HepG2 (cell line): ENCODE measurements at regions not wholly inside any gene's neighbourhood (a gene's known extent, or its start where the extent isn't known, plus 50 kb on each side); places are given as distances from the start of the nearest gene placed in this dataset.

Experiments used
- ATAC-seq: fragments of 200-7000 bp; cut with Tn5 transposase; 3 replicates; pipeline ENCODE4 v1.9.1; 2020; ENCODE audit warnings: mild to moderate bottlenecking, moderate library complexity
- BruUV-seq: library from RNA; stranded (reverse); fragments of 400-500 nt; replicated peaks from 2 replicates; lab custom pipeline; 2021; lab: Mats Ljungman, UMichigan
- CTCF ChIA-PET: fragments of 300-600 bp; formaldehyde crosslinking; extraction: SDS; loops from one replicate; lab custom pipeline; 2021; ENCODE audit warnings: low total read pairs, inconsistent platforms, low intra/inter-chr PET ratio; lab: Yijun Ruan, JAX
- POLR2A ChIA-PET: fragments of 350-600 bp; sonication (Branson Sonifier 250); formaldehyde crosslinking; loops from one replicate; lab custom pipeline; 2020; ENCODE audit warnings: antibody characterized with exemption, inconsistent platforms; lab: Yijun Ruan, JAX
- DNase-seq: peaks from one replicate; pipeline ENCODE4 v3.0.0-alpha.2; 2015; ENCODE audit warnings: low spot score
- FAIRE-seq: peaks from 3 replicates; lab custom pipeline; 2011; peaks lifted over from hg19 to GRCh38; lab: Jason Lieb, UNC
- H2AFZ ChIP-seq: one replicate; pipeline ENCODE4 v1.6.1; 2011; ENCODE audit warnings: low read length, inconsistent platforms
- H3K27ac ChIP-seq: fragments of 300-600 bp; 3 replicates; pipeline ENCODE4 v1.8.0; 2011; ENCODE audit warnings: mixed run types, mild to moderate bottlenecking, mixed read lengths, low read length, inconsistent platforms; ENCODE audit not compliant: insufficient read depth; ENCODE audit errors: extremely low read length
- H3K27me3 ChIP-seq, 2 experiments: fragments of 200-600 bp in 1 of 2; 2 replicates in 1 of 2; 3 replicates in 1 of 2; pipeline versions ENCODE4 v1.6.0 to v1.8.0; 2011; ENCODE audit warnings: low read length in 2 of 2, mild to moderate bottlenecking in 2 of 2, moderate library complexity in 2 of 2, inconsistent platforms in 1 of 2; ENCODE audit not compliant: insufficient read depth in 2 of 2, control insufficient read depth in 1 of 2
- H3K36me3 ChIP-seq, 2 experiments: fragments of 200-600 bp in 1 of 2; replicated peaks in 1 of 2; 2 replicates in 1 of 2; 3 replicates in 1 of 2; pipeline versions ENCODE4 v1.5.1 to v1.8.0; 2011; ENCODE audit warnings: low read length in 2 of 2, inconsistent platforms in 1 of 2; ENCODE audit not compliant: insufficient read depth in 2 of 2, control insufficient read depth in 1 of 2
- H3K4me1 ChIP-seq: 2 replicates; pipeline ENCODE4 v1.5.1; 2012; ENCODE audit warnings: low read length, inconsistent platforms; ENCODE audit not compliant: insufficient read depth
- H3K4me2 ChIP-seq: 2 replicates; pipeline ENCODE4 v1.6.0; 2011; ENCODE audit warnings: low read depth, low read length, inconsistent platforms
- H3K4me3 ChIP-seq, 3 experiments: fragments of 200-600 bp in 1 of 3; sonication (generic), shearing (Covaris generic) in 1 of 3; replicated peaks in 1 of 3; 2 replicates each; pipeline ENCODE4 v1.5.1; 2011 to 2016; ENCODE audit warnings: low read length in 3 of 3, inconsistent platforms in 2 of 3, low read depth in 2 of 3, mild to moderate bottlenecking in 2 of 3, control low read depth in 1 of 3, mixed read lengths in 1 of 3; ENCODE audit not compliant: insufficient read depth in 1 of 3
- H3K79me2 ChIP-seq: one replicate; pipeline ENCODE4 v1.6.1; 2011; ENCODE audit warnings: low read length, inconsistent platforms; ENCODE audit not compliant: insufficient read depth
- H3K9ac ChIP-seq: 2 replicates; pipeline ENCODE4 v1.6.0; 2011; ENCODE audit warnings: mild to moderate bottlenecking, low read depth, low read length, inconsistent platforms; ENCODE audit not compliant: insufficient read depth
- H3K9me3 ChIP-seq: 2 replicates; pipeline ENCODE4 v1.5.1; 2012; ENCODE audit warnings: mild to moderate bottlenecking, low read length
- H4K20me1 ChIP-seq: 2 replicates; pipeline ENCODE4 v1.6.0; 2011; ENCODE audit warnings: inconsistent platforms, mild to moderate bottlenecking, low read length, moderate library complexity; ENCODE audit not compliant: insufficient read depth
- DNMT1 ChIP-seq: sonication (generic); formaldehyde crosslinking; IDR thresholded peaks from 2 replicates; pipeline ENCODE4 v1.5.1; 2020; ENCODE audit warnings: mild to moderate bottlenecking, missing genetic modification reagents
- LCORL ChIP-seq, 2 experiments: fragments of 450-650 bp in 1 of 2; sonication (generic) in 1 of 2; formaldehyde crosslinking in 1 of 2; IDR thresholded peaks; 2 replicates each; pipeline versions ENCODE4 v1.5.0 to v1.6.1; 2017 to 2020; ENCODE audit warnings: antibody characterized with exemption in 1 of 2, missing genetic modification reagents in 1 of 2
- MAFF ChIP-seq: IDR thresholded peaks from 2 replicates; pipeline ENCODE4 v1.6.1; 2011; ENCODE audit warnings: low read depth, low read length, improper control_type of control experiment
- MEF2D ChIP-seq: sonication (generic); formaldehyde crosslinking; IDR thresholded peaks from 2 replicates; pipeline ENCODE4 v1.5.1; 2020; ENCODE audit warnings: mild to moderate bottlenecking, missing genetic modification reagents
- MLX ChIP-seq: IDR thresholded peaks from 2 replicates; pipeline ENCODE4 v1.6.1; 2016
- POLR2A ChIP-seq, 2 experiments: IDR thresholded peaks; 2 replicates each; pipeline ENCODE4 v1.6.1; 2011; ENCODE audit warnings: low read depth in 2 of 2, low read length in 2 of 2, mild to moderate bottlenecking in 1 of 2, moderate library complexity in 1 of 2; ENCODE audit not compliant: insufficient read depth in 1 of 2
- SIX4 ChIP-seq: sonication (generic); formaldehyde crosslinking; IDR thresholded peaks from 2 replicates; pipeline ENCODE4 v1.4.0; 2020; ENCODE audit warnings: missing genetic modification reagents
- SNAPC5 ChIP-seq: sonication (generic); formaldehyde crosslinking; IDR thresholded peaks from 2 replicates; pipeline ENCODE4 v1.8.1; 2023; ENCODE audit warnings: mild to moderate bottlenecking, missing genetic modification reagents, borderline replicate concordance
- SOX5 ChIP-seq: IDR thresholded peaks from 2 replicates; pipeline ENCODE4 v1.6.1; 2016; ENCODE audit warnings: borderline replicate concordance
- TIGD3 ChIP-seq: sonication (generic); formaldehyde crosslinking; IDR thresholded peaks from 2 replicates; pipeline ENCODE4 v1.5.1; 2020; ENCODE audit warnings: mild to moderate bottlenecking, missing genetic modification reagents, borderline replicate concordance
- U2AF1 ChIP-seq: fragments of 200-400 bp; formaldehyde crosslinking; optimal IDR thresholded peaks from 2 replicates; pipeline ENCODE3; 2017; ENCODE audit warnings: mild to moderate bottlenecking, low read depth, low read length
- ZFP37 ChIP-seq: sonication (generic); formaldehyde crosslinking; IDR thresholded peaks from 2 replicates; pipeline ENCODE4 v1.4.0; 2020; ENCODE audit warnings: missing genetic modification reagents, borderline replicate concordance
- ZFP91 ChIP-seq: sonication (generic); formaldehyde crosslinking; IDR thresholded peaks from 2 replicates; pipeline ENCODE4 v1.9.0; 2022; ENCODE audit warnings: missing genetic modification reagents, mild to moderate bottlenecking, borderline replicate concordance
- ZNF292 ChIP-seq: sonication (generic); formaldehyde crosslinking; IDR thresholded peaks from 2 replicates; pipeline ENCODE4 v1.8.1; 2022; ENCODE audit warnings: mild to moderate bottlenecking, low read depth, missing genetic modification reagents, borderline replicate concordance
- ZNF547 ChIP-seq: sonication (generic); formaldehyde crosslinking; IDR thresholded peaks from 2 replicates; pipeline ENCODE4 v1.5.1; 2020; ENCODE audit warnings: mild to moderate bottlenecking, missing genetic modification reagents
- ZSCAN22 ChIP-seq: sonication (generic); formaldehyde crosslinking; IDR thresholded peaks from 2 replicates; pipeline ENCODE4 v1.4.0; 2020; ENCODE audit warnings: mild to moderate bottlenecking, missing genetic modification reagents
- WGBS: methylation state at CpG from one replicate; pipeline ENCODE4 v1.1.6; 2017; ENCODE audit warnings: low lambda C conversion rate; 5-methylcytosine and 5-hydroxymethylcytosine counted together
- in situ Hi-C: cut with HindIII; loops from 2 replicates; pipeline ENCODE4 v1.10.0; 2017; ENCODE audit warnings: low pct_unique_long_range_greater_than_20kb; ENCODE audit not compliant: extremely low pct_ligation_motif_present
- intact Hi-C: fragments of 100-400 bp; cut with micrococcal nuclease; formaldehyde crosslinking; loops from one replicate; pipeline ENCODE4 v1.10.0; 2022; ENCODE audit not compliant: unreplicated experiment

- ATAC-seq (no peak), FAIRE-seq (no peak), DNase-seq (no peak)
- no peak overlapping the region for H2AFZ ChIP-seq
- H3K27me3 ChIP-seq: no peaks in the 10 kb centered on the region
- no peak overlapping the region for H3K4me2 ChIP-seq
- WGBS: 1% methylated on average over 3 of the region's 3 CpGs
- CTCF ChIA-PET: no interaction called here
- POLR2A ChIA-PET: no interaction called here
- 0 out of 2 replicates have a peak, but pooled peaks cover 5% of the 10 kb centered on the region for H3K4me1 ChIP-seq
- no peak overlapping the region for H3K4me3 ChIP-seq
- H3K9ac ChIP-seq: no peak overlapping the region
- no TSS peak for BruUV-seq
- TF ChIP-seq MAFF (no peak), MLX (CRISPR knock-in tag) (no peak), U2AF1 (no peak), SNAPC5 (CRISPR knock-in tag) (no peak)
- intact Hi-C loops: no loop called here
- no peaks in the 10 kb centered on the region for H3K36me3 ChIP-seq
- in situ Hi-C loops: no loop called here
- no peak overlapping the region for H3K27ac ChIP-seq
- no peaks in the 10 kb centered on the region for H3K79me2 ChIP-seq
- H3K9me3 ChIP-seq: 0 out of 2 replicates have a peak, but pooled peaks cover 3% of the 10 kb centered on the region
- H4K20me1 ChIP-seq: no peaks in the 10 kb centered on the region
Observed at GRCh38 chr15:25497934-25498333, 59.1 kb upstream of the UBE3A start.

GRCh38 chr15:25493823-25494526 is 55.2 kb upstream of the UBE3A start:
- in situ Hi-C loops (no loop called here), intact Hi-C loops (no loop called here)
- H3K36me3 ChIP-seq: no peaks in the 10 kb centered on the region
- no peaks in the 10 kb centered on the region for H3K4me1 ChIP-seq
- ChIA-PET POLR2A (no interaction called here), CTCF (no interaction called here)
- H3K4me2 ChIP-seq: no peak overlapping the region
- no peak for FAIRE-seq
- no peak overlapping the region for H2AFZ ChIP-seq
- no peak overlapping the region for H3K4me3 ChIP-seq
- H3K9ac ChIP-seq: no peak overlapping the region
- H4K20me1 ChIP-seq: no peaks in the 10 kb centered on the region
- 23% methylated on average over 2 of the region's 2 CpGs for whole genome bisulfite sequencing
- H3K27me3 ChIP-seq: no peaks in the 10 kb centered on the region
- peaks cover 12% of the 10 kb centered on the region for H3K9me3 ChIP-seq
- BruUV-seq: no TSS peak
- H3K27ac ChIP-seq: no peak overlapping the region
- no peak for DNase-seq
- no peak for ATAC-seq
- no peaks in the 10 kb centered on the region for H3K79me2 ChIP-seq
- TF ChIP-seq SOX5 (no peak), MEF2D (no peak), ZSCAN22 (no peak), ZFP37 (CRISPR knock-in tag) (no peak), LCORL (IDR thresholded peaks at IDR 0.05) (no peak), LCORL (CRISPR knock-in tag; IDR thresholded peaks at IDR 0.05) (no peak), TIGD3 (CRISPR knock-in tag) (no peak), POLR2A (IDR thresholded peaks at IDR 0.05; ENCODE audit: insufficient read depth in 1 of 2, low read depth in 2 of 2, low read length in 2 of 2) (no peak), DNMT1 (CRISPR knock-in tag) (no peak), ZNF547 (no peak), SIX4 (no peak), ZNF292 (CRISPR knock-in tag) (no peak), ZFP91 (CRISPR knock-in tag) (no peak)
